Liver (tissue), 9 donors: ENCODE measurements at regions not wholly inside any gene's neighbourhood (a gene's known extent, or its start where the extent isn't known, plus 50 kb on each side); places are given as distances from the start of the nearest gene placed in this dataset. TPM values are rescaled to one million over a fixed set of nuclear protein-coding genes. Genes with fewer than 3 reads are reported as not detected.

Experiments
- DNase-seq: peaks from one replicate; pipeline ENCODE4 v3.0.0-alpha.2; 2017; ENCODE audit warnings: low spot score
- H3K27ac ChIP-seq, 2 donors: one replicate each; pipeline ENCODE4 v1.7.0; 2013; ENCODE audit warnings: inconsistent platforms in 2 of 2, low read length in 2 of 2, control low read depth in 1 of 2, low read depth in 1 of 2, mild to moderate bottlenecking in 1 of 2
- H3K27me3 ChIP-seq, 4 donors: one replicate each; pipeline versions ENCODE4 v1.6.1 to v1.7.0; 2013; ENCODE audit warnings: low read length in 3 of 4, inconsistent platforms in 1 of 4, mild to moderate bottlenecking in 1 of 4, moderate library complexity in 1 of 4; ENCODE audit not compliant: control insufficient read depth in 4 of 4, insufficient read depth in 4 of 4
- H3K36me3 ChIP-seq, 4 donors: one replicate each; pipeline versions ENCODE4 v1.6.1 to v1.7.0; 2013; ENCODE audit warnings: low read length in 3 of 4, mild to moderate bottlenecking in 3 of 4, low read depth in 1 of 4, moderate library complexity in 1 of 4; ENCODE audit not compliant: control insufficient read depth in 4 of 4, insufficient read depth in 3 of 4
- H3K4me1 ChIP-seq, 4 donors: one replicate each; pipeline versions ENCODE4 v1.6.1 to v1.7.0; 2013; ENCODE audit warnings: low read length in 3 of 4, mild to moderate bottlenecking in 3 of 4, moderate library complexity in 1 of 4; ENCODE audit not compliant: control insufficient read depth in 4 of 4, insufficient read depth in 4 of 4
- H3K4me3 ChIP-seq, 3 donors: one replicate each; pipeline versions ENCODE4 v1.6.1 to v1.7.0; 2013; ENCODE audit warnings: low read length in 3 of 3, control low read depth in 1 of 3, low read depth in 1 of 3, mild to moderate bottlenecking in 1 of 3
- H3K9ac ChIP-seq, 2 donors: one replicate each; pipeline ENCODE4 v1.7.0; 2013; ENCODE audit warnings: low read length in 2 of 2, mild to moderate bottlenecking in 2 of 2, moderate library complexity in 2 of 2, control low read depth in 1 of 2, low read depth in 1 of 2
- H3K9me3 ChIP-seq, 4 donors: one replicate each; pipeline versions ENCODE4 v1.6.1 to v1.7.0; 2013; ENCODE audit warnings: low read length in 3 of 4; ENCODE audit not compliant: control insufficient read depth in 4 of 4
- ATF3 ChIP-seq: IDR thresholded peaks from 2 replicates; pipeline ENCODE4 v1.6.1; 2016; ENCODE audit warnings: antibody characterized with exemption
- CTCF ChIP-seq: fragments of 150-350 bp; IDR thresholded peaks from 2 replicates; pipeline ENCODE4 v1.5.1; 2017; ENCODE audit warnings: improper control_type of control experiment, low read depth, low read length; ENCODE audit not compliant: missing input control
- EGR1 ChIP-seq, 2 donors: IDR thresholded peaks; 2 replicates each; pipeline ENCODE4 v1.6.1; 2016 to 2018; ENCODE audit warnings: antibody characterized with exemption in 2 of 2, low read depth in 2 of 2
- FOXA1 ChIP-seq: IDR thresholded peaks from 2 replicates; pipeline ENCODE4 v1.6.1; 2016; ENCODE audit warnings: antibody characterized with exemption
- FOXA2 ChIP-seq: IDR thresholded peaks from 2 replicates; pipeline ENCODE4 v1.6.1; 2016; ENCODE audit warnings: antibody characterized with exemption
- HNF4A ChIP-seq, 2 donors: conservative IDR thresholded peaks; 2 replicates each; pipeline ENCODE4 v1.6.1; 2016; ENCODE audit warnings: antibody characterized with exemption in 2 of 2, mild to moderate bottlenecking in 2 of 2
- HNF4G ChIP-seq: IDR thresholded peaks from 2 replicates; pipeline ENCODE4 v1.6.1; 2016; ENCODE audit warnings: antibody characterized with exemption
- REST ChIP-seq: IDR thresholded peaks from 2 replicates; pipeline ENCODE4 v1.6.1; 2016; ENCODE audit warnings: antibody characterized with exemption, mild to moderate bottlenecking
- TAF1 ChIP-seq: conservative IDR thresholded peaks from 2 replicates; pipeline ENCODE4 v1.6.1; 2016; ENCODE audit warnings: antibody characterized with exemption, mild to moderate bottlenecking
- YY1 ChIP-seq: IDR thresholded peaks from 2 replicates; pipeline ENCODE4 v1.6.1; 2016; ENCODE audit warnings: antibody characterized with exemption, mild to moderate bottlenecking
- WGBS: extraction: QIAGEN DNeasy Blood & Tissue Kit; methylation state at CpG from one replicate; pipeline ENCODE4 v1.1.7; 2013; 5-methylcytosine and 5-hydroxymethylcytosine counted together
- small RNA-seq: library from RNA; depleted of rRNA; stranded (forward); fragments of <200 nt; gene quantifications from one replicate; pipeline ENCODE3, GENCODE V24; 2014
- donor health status: healthy.
- donor health status: healthy.
- donor health status: healthy.
- donor health status: healthy.
- donor health status: healthy.

GRCh38 chr3:16124636-16125035 is 49.8 kb upstream of the GALNT15 start:
- no peak overlapping the region for H3K9ac ChIP-seq
- TF ChIP-seq FOXA2 (no peak), CTCF (no peak), HNF4G (no peak), REST (no peak), FOXA1 (no peak), HNF4A (conservative IDR thresholded peaks at IDR 0.05) (no peak), TAF1 (no peak), EGR1 (IDR thresholded peaks at IDR 0.05; ENCODE audit: low read depth in 2 of 2) (no peak), YY1 (no peak), ATF3 (no peak)
- H3K9me3 ChIP-seq, result no peaks in the 10 kb centered on the region
- no peaks in the 10 kb centered on the region for H3K27me3 ChIP-seq
- no peak overlapping the region for H3K27ac ChIP-seq
- H3K36me3 ChIP-seq, result no peaks in the 10 kb centered on the region
- WGBS, result 94% methylated on average over 2 of the region's 2 CpGs
- H3K4me1 ChIP-seq, result no peaks in the 10 kb centered on the region
- H3K4me3 ChIP-seq, result no peak overlapping the region
- DNase-seq, result no peak

Small RNA genes lying in the stretch of these regions (small RNA-seq; reads per million reads assigned to genes)
- gene MIR563, result not detected
